ENCODE measurements at regions not wholly inside any gene's neighbourhood (a gene's known extent, or its start where the extent isn't known, plus 50 kb on each side); places are given as distances from the start of the nearest gene placed in this dataset.

- TF ChIP-seq CEBPB (IDR thresholded peaks at IDR 0.05; ENCODE audit: low read depth) (no peak), CTCF (IDR thresholded peaks at IDR 0.05 in 2 of 3, conservative IDR thresholded peaks at IDR 0.05 in 1 of 3; ENCODE audit: borderline replicate concordance in 1 of 3, insufficient read depth in 1 of 3, low read depth in 2 of 3, low read length in 2 of 3) (no peak), POLR2AphosphoS5 (IDR thresholded peaks at IDR 0.05; ENCODE audit: low read depth, low read length) (no peak), POLR2A (IDR thresholded peaks at IDR 0.05; ENCODE audit: borderline replicate concordance, extremely low read depth, insufficient read depth, insufficient read length) (no peak)
- TF ChIP-seq, protein P1, sequence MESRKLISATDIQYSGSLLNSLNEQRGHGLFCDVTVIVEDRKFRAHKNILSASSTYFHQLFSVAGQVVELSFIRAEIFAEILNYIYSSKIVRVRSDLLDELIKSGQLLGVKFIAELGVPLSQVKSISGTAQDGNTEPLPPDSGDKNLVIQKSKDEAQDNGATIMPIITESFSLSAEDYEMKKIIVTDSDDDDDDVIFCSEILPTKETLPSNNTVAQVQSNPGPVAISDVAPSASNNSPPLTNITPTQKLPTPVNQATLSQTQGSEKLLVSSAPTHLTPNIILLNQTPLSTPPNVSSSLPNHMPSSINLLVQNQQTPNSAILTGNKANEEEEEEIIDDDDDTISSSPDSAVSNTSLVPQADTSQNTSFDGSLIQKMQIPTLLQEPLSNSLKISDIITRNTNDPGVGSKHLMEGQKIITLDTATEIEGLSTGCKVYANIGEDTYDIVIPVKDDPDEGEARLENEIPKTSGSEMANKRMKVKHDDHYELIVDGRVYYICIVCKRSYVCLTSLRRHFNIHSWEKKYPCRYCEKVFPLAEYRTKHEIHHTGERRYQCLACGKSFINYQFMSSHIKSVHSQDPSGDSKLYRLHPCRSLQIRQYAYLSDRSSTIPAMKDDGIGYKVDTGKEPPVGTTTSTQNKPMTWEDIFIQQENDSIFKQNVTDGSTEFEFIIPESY (IDR thresholded peaks at IDR 0.05; ENCODE audit: extremely low read depth, insufficient replicate concordance, low read length): no peak
- TF ChIP-seq, protein P2, sequence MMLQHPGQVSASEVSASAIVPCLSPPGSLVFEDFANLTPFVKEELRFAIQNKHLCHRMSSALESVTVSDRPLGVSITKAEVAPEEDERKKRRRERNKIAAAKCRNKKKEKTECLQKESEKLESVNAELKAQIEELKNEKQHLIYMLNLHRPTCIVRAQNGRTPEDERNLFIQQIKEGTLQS (IDR thresholded peaks at IDR 0.05): no peak
- TF ChIP-seq, protein P3, sequence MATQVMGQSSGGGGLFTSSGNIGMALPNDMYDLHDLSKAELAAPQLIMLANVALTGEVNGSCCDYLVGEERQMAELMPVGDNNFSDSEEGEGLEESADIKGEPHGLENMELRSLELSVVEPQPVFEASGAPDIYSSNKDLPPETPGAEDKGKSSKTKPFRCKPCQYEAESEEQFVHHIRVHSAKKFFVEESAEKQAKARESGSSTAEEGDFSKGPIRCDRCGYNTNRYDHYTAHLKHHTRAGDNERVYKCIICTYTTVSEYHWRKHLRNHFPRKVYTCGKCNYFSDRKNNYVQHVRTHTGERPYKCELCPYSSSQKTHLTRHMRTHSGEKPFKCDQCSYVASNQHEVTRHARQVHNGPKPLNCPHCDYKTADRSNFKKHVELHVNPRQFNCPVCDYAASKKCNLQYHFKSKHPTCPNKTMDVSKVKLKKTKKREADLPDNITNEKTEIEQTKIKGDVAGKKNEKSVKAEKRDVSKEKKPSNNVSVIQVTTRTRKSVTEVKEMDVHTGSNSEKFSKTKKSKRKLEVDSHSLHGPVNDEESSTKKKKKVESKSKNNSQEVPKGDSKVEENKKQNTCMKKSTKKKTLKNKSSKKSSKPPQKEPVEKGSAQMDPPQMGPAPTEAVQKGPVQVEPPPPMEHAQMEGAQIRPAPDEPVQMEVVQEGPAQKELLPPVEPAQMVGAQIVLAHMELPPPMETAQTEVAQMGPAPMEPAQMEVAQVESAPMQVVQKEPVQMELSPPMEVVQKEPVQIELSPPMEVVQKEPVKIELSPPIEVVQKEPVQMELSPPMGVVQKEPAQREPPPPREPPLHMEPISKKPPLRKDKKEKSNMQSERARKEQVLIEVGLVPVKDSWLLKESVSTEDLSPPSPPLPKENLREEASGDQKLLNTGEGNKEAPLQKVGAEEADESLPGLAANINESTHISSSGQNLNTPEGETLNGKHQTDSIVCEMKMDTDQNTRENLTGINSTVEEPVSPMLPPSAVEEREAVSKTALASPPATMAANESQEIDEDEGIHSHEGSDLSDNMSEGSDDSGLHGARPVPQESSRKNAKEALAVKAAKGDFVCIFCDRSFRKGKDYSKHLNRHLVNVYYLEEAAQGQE (IDR thresholded peaks at IDR 0.05; ENCODE audit: low read depth): no peak
Observed at GRCh38 chr5:155068616-155069100, 55.1 kb downstream of the KIF4B start.
